A673 (cell line): ENCODE measurements at regions not wholly inside any gene's neighbourhood (a gene's known extent, or its start where the extent isn't known, plus 50 kb on each side); places are given as distances from the start of the nearest gene placed in this dataset.

Experiments
- BruUV-seq: library from RNA; stranded (reverse); fragments of 400-500 nt; replicated peaks from 2 replicates; lab custom pipeline; 2021; lab: Mats Ljungman, UMichigan
- CTCF ChIA-PET: fragments of 300-600 bp; sonication (Branson Sonifier 250); formaldehyde crosslinking; loops from one replicate; lab custom pipeline; 2022; ENCODE audit warnings: antibody characterized with exemption; lab: Charles Lee
- POLR2A ChIA-PET: fragments of 300-600 bp; sonication (Branson Sonifier 250); formaldehyde crosslinking; loops from one replicate; lab custom pipeline; 2022; ENCODE audit warnings: antibody characterized with exemption; ENCODE audit not compliant: low non-redundant PET; lab: Charles Lee
- DNase-seq: peaks from one replicate; pipeline ENCODE4 v3.0.0-alpha.2; 2015; ENCODE audit warnings: low spot score
- H3K27ac ChIP-seq: fragments of 200-600 bp; sonication (generic); 2 replicates; pipeline ENCODE4 v1.5.1; 2016; ENCODE audit warnings: mixed run types, low read depth, mild to moderate bottlenecking, mixed read lengths, antibody characterized with exemption, low read length; ENCODE audit not compliant: poor library complexity, severe bottlenecking
- H3K27me3 ChIP-seq: fragments of 200-600 bp; sonication (generic); replicated peaks from 2 replicates; pipeline ENCODE4 v1.6.1; 2017; ENCODE audit warnings: mixed run types, low read depth, mild to moderate bottlenecking, mixed read lengths, antibody characterized with exemption, low read length; ENCODE audit not compliant: insufficient read depth, poor library complexity
- H3K36me3 ChIP-seq: fragments of 200-600 bp; sonication (generic); 2 replicates; pipeline ENCODE4 v1.6.1; 2016; ENCODE audit warnings: mixed run types, mild to moderate bottlenecking, mixed read lengths, antibody characterized with exemption, low read length; ENCODE audit not compliant: insufficient read depth, poor library complexity, severe bottlenecking
- H3K4me1 ChIP-seq: fragments of 200-600 bp; sonication (generic); 2 replicates; pipeline ENCODE4 v1.6.1; 2017; ENCODE audit warnings: mixed run types, mild to moderate bottlenecking, mixed read lengths, antibody characterized with exemption, low read length; ENCODE audit not compliant: insufficient read depth, poor library complexity, severe bottlenecking
- H3K4me3 ChIP-seq: fragments of 200-600 bp; sonication (generic); 2 replicates; pipeline ENCODE4 v1.5.1; 2016; ENCODE audit warnings: low read depth, mixed run types, mild to moderate bottlenecking, mixed read lengths, low read length; ENCODE audit not compliant: poor library complexity, severe bottlenecking
- H3K9me3 ChIP-seq: fragments of 200-600 bp; sonication (generic); 2 replicates; pipeline ENCODE4 v1.6.1; 2016; ENCODE audit warnings: mixed run types, low read depth, mild to moderate bottlenecking, mixed read lengths, antibody characterized with exemption, low read length; ENCODE audit not compliant: poor library complexity, severe bottlenecking
- EZH2 ChIP-seq: fragments of 200-600 bp; sonication (generic); IDR thresholded peaks from 2 replicates; pipeline ENCODE4 v1.6.1; 2017; ENCODE audit warnings: borderline replicate concordance, low read depth, mild to moderate bottlenecking, mixed read lengths, antibody characterized with exemption, low read length; ENCODE audit not compliant: poor library complexity, severe bottlenecking
- intact Hi-C: fragments of 100-400 bp; cut with micrococcal nuclease; formaldehyde crosslinking; loops from one replicate; pipeline ENCODE4 v1.10.0; 2022; ENCODE audit not compliant: unreplicated experiment
- TF ChIP-seq, protein P1 (sequence below): fragments of 300-800, 200-600 bp; sonication (generic); conservative IDR thresholded peaks from 2 replicates; pipeline ENCODE4 v1.5.1; 2017; ENCODE audit warnings: low read depth, mild to moderate bottlenecking, antibody characterized with exemption, low read length, moderate library complexity, mixed read lengths

DNA sequence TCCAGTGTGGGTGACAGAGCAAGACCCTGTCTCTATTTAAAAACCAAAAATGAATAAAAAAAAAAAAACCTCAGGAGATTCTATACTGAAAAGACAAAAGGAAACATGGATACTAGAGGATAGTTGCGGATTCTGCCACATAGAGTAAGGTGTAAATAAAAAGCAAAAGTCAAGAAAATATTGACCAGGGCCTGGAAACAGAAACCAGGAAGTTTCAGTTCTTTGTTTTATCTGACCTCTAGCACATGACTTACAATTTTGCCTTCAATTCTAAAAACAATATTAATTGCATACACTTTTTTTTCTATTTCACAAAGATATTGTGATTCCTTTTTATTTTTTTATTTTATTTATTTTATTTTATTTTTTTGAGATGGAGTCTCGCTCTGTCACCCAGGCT lies 96.2 kb upstream of the NMUR2 start:
- Histone ChIP-seq H3K27ac (no peak overlapping the region), H3K4me3 (no peak overlapping the region), H3K36me3 (no peaks in the 10 kb centered on the region), H3K4me1 (no peaks in the 10 kb centered on the region), H3K27me3 (peaks cover 6% of the 10 kb centered on the region), H3K9me3 (no peaks in the 10 kb centered on the region)
- no TSS peak for BruUV-seq
- ChIA-PET POLR2A (no interaction called here), CTCF (no interaction called here)
- intact Hi-C loops: no loop called here
- no peak for DNase-seq
- TF ChIP-seq EZH2: no peak
- TF ChIP-seq, protein P1, sequence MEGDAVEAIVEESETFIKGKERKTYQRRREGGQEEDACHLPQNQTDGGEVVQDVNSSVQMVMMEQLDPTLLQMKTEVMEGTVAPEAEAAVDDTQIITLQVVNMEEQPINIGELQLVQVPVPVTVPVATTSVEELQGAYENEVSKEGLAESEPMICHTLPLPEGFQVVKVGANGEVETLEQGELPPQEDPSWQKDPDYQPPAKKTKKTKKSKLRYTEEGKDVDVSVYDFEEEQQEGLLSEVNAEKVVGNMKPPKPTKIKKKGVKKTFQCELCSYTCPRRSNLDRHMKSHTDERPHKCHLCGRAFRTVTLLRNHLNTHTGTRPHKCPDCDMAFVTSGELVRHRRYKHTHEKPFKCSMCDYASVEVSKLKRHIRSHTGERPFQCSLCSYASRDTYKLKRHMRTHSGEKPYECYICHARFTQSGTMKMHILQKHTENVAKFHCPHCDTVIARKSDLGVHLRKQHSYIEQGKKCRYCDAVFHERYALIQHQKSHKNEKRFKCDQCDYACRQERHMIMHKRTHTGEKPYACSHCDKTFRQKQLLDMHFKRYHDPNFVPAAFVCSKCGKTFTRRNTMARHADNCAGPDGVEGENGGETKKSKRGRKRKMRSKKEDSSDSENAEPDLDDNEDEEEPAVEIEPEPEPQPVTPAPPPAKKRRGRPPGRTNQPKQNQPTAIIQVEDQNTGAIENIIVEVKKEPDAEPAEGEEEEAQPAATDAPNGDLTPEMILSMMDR: no peak

DNA sequence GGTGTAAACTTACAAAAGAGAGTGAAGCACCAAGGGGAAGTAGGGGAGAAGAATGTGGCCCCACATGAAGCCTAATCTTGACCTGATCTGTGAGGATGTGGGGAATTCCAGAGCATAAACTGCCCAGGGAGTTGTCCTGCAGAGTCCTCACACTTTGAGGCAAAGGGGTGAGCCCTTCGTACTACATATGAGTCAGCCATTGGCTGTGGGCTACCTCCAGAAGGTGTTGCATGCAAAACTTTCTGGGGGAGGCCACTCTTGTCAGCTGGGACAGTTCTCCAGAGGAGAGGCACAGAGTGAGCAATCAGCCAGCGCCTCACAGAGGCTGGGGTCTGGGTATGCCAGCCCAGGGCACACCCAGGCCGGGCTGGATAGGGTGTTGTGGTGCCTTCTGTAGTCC lies 98.1 kb upstream of the NMUR2 start:
- Histone ChIP-seq H3K27ac (no peak overlapping the region), H3K4me3 (no peak overlapping the region), H3K27me3 (peaks cover 6% of the 10 kb centered on the region), H3K9me3 (no peaks in the 10 kb centered on the region), H3K4me1 (no peaks in the 10 kb centered on the region), H3K36me3 (no peaks in the 10 kb centered on the region)
- POLR2A ChIA-PET: no interaction called here
- DNase-seq: no peak
- intact Hi-C loops: no loop called here
- no TSS peak for BruUV-seq
- no peak for TF ChIP-seq EZH2
- TF ChIP-seq, protein P1: no peak
- CTCF ChIA-PET: no interaction called here

DNA sequence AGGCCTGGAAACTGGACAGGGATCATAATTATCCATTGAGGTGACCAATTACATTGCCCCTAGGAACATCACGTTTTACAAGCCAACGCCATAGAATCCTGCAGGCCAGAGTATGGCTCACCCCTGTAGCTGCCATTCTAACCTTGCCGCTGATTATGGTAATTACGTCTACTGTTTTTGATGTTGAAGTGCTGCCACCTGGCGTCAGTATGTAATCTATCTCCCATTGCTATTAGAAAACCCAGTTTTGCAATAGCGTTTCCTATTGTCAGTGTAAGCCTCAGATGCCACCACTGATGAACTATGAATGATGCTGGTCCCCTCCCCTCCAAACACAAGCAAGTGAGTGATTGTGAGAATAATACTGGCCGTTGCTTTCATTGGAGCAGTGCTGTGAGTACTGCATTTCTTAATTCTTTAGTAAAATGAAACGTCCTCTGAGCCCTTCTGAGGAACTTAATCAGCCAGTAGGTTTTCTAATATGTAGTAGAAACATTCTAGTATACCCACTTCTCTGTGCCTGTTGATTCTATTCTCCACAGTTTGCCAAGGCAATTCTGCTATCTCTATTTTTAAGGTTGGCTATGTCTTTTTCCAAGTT lies 100.5 kb upstream of the NMUR2 start:
- no peak overlapping the region for H3K4me3 ChIP-seq

More for the DNA sequence above, 100.5 kb upstream of the NMUR2 start:
- POLR2A ChIA-PET: no interaction called here
- H3K4me1 ChIP-seq: no peaks in the 10 kb centered on the region
- CTCF ChIA-PET: interaction anchor here (0.9 to 1.2 kb wide), 2 partner anchors 680 to 681 kb away, joined by 3 to 5 read pairs; no protein-coding TSS in a partner anchor
- intact Hi-C loops: loop anchor here (5.0 kb wide), 1 partner anchor 128 kb away; no protein-coding TSS in a partner anchor
- no TSS peak for BruUV-seq
- DNase-seq: peak; percentile 68
- no peak overlapping the region for H3K27ac ChIP-seq
- TF ChIP-seq EZH2: no peak
- TF ChIP-seq, protein P1: peak; percentile 70
- H3K27me3 ChIP-seq: no peaks in the 10 kb centered on the region
- no peaks in the 10 kb centered on the region for H3K36me3 ChIP-seq
- no peaks in the 10 kb centered on the region for H3K9me3 ChIP-seq
